MM.1S (cell line): ENCODE measurements at regions not wholly inside any gene's neighbourhood (a gene's known extent, or its start where the extent isn't known, plus 50 kb on each side); places are given as distances from the start of the nearest gene placed in this dataset.

Source experiments
- DNase-seq: peaks from one replicate; pipeline ENCODE4 v3.0.0-alpha.2; 2015
- H2AFZ ChIP-seq: fragments of 300-600 bp; sonication (generic); 2 replicates; pipeline ENCODE4 v1.6.0; 2016; ENCODE audit warnings: antibody characterized with exemption, low read length
- H3F3A ChIP-seq: fragments of 300-600 bp; sonication (generic); 2 replicates; pipeline ENCODE4 v1.6.1; 2016; ENCODE audit warnings: mild to moderate bottlenecking, antibody characterized with exemption, low read length, moderate library complexity, mixed read lengths; ENCODE audit not compliant: insufficient read depth
- H3K27ac ChIP-seq: fragments of 300-600 bp; sonication (generic); 2 replicates; pipeline ENCODE4 v1.5.1; 2016; ENCODE audit warnings: mild to moderate bottlenecking, low read length
- H3K27me3 ChIP-seq: fragments of 300-600 bp; sonication (generic); replicated peaks from 2 replicates; pipeline ENCODE4 v1.6.0; 2016; ENCODE audit warnings: low read length; ENCODE audit not compliant: insufficient read depth
- H3K36me3 ChIP-seq: fragments of 300-600 bp; sonication (generic); replicated peaks from 2 replicates; pipeline ENCODE4 v1.6.1; 2016; ENCODE audit warnings: mild to moderate bottlenecking, low read length, mixed read lengths; ENCODE audit not compliant: insufficient read depth
- H3K4me1 ChIP-seq: fragments of 300-600 bp; sonication (generic); 2 replicates; pipeline ENCODE4 v1.6.1; 2016; ENCODE audit warnings: low read length, mixed read lengths
- H3K4me2 ChIP-seq: fragments of 300-600 bp; sonication (generic); 2 replicates; pipeline ENCODE4 v1.6.0; 2016; ENCODE audit warnings: low read depth, low read length
- H3K4me3 ChIP-seq: fragments of 300-600 bp; sonication (generic); 2 replicates; pipeline ENCODE4 v1.5.1; 2016; ENCODE audit warnings: low read length, mixed read lengths
- H3K79me2 ChIP-seq: fragments of 300-600 bp; sonication (generic); 2 replicates; pipeline ENCODE4 v1.6.1; 2016; ENCODE audit warnings: mixed run types, low read length, mixed read lengths
- H3K9ac ChIP-seq: fragments of 300-600 bp; sonication (generic); 2 replicates; pipeline ENCODE4 v1.6.1; 2016; ENCODE audit warnings: low read length, mixed read lengths
- H3K9me2 ChIP-seq: fragments of 300-600 bp; sonication (generic); replicated peaks from 2 replicates; pipeline ENCODE4 v1.6.1; 2016; ENCODE audit warnings: mild to moderate bottlenecking, low read length, mixed read lengths; ENCODE audit not compliant: insufficient read depth
- H3K9me3 ChIP-seq: fragments of 300-600 bp; sonication (generic); replicated peaks from 2 replicates; pipeline ENCODE4 v1.6.1; 2016; ENCODE audit warnings: mild to moderate bottlenecking, low read length, mixed read lengths; ENCODE audit not compliant: insufficient read depth
- H4K20me1 ChIP-seq: fragments of 300-600 bp; sonication (generic); 2 replicates; pipeline ENCODE4 v1.6.1; 2016; ENCODE audit warnings: mild to moderate bottlenecking, low read length, moderate library complexity, mixed read lengths; ENCODE audit not compliant: insufficient read depth
- EZH2 ChIP-seq: fragments of 300-600 bp; sonication (generic); optimal IDR thresholded peaks from 2 replicates; pipeline ENCODE3; 2017; ENCODE audit warnings: low read depth, mild to moderate bottlenecking, antibody characterized with exemption, low read length, mixed read lengths
- EZH2phosphoT487 ChIP-seq: fragments of 300-600 bp; sonication (generic); IDR thresholded peaks from 2 replicates; pipeline ENCODE4 v1.6.1; 2018; ENCODE audit warnings: antibody characterized with exemption, low read length
- TF ChIP-seq, protein P1 (sequence below): fragments of 300-600 bp; sonication (generic); IDR thresholded peaks from 2 replicates; pipeline ENCODE4 v1.5.1; 2016; ENCODE audit warnings: antibody characterized with exemption, low read length, mixed read lengths

DNA sequence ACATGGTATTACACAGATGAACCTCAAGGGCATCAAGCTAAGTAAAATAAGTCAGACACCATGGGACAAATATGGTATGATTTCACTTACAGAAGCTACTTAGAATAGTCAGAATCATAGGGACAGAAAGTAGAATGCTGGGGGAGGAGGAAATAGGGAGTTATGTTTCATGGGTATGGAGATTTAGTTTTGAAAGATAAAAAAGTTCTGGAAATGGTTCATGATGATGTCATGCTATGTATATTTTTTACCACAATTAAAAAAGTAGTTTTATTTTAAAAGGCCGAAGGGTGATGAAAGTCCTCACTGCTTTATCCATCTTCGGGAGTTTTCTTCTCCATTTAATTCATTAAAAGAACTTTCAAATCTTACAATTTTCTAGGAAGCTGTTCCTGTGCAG lies 181.9 kb downstream of the CALCRL start:
- Histone ChIP-seq H3F3A (no peaks in the 10 kb centered on the region), H3K9ac (no peak overlapping the region)

GRCh38 chr2:187264612-187265011 lies 183.4 kb downstream of the CALCRL start:
- H2AFZ ChIP-seq: no peak overlapping the region
- no peaks in the 10 kb centered on the region for H3K9me3 ChIP-seq
- TF ChIP-seq EZH2phosphoT487 (no peak), EZH2 (no peak)
- TF ChIP-seq, protein P1, sequence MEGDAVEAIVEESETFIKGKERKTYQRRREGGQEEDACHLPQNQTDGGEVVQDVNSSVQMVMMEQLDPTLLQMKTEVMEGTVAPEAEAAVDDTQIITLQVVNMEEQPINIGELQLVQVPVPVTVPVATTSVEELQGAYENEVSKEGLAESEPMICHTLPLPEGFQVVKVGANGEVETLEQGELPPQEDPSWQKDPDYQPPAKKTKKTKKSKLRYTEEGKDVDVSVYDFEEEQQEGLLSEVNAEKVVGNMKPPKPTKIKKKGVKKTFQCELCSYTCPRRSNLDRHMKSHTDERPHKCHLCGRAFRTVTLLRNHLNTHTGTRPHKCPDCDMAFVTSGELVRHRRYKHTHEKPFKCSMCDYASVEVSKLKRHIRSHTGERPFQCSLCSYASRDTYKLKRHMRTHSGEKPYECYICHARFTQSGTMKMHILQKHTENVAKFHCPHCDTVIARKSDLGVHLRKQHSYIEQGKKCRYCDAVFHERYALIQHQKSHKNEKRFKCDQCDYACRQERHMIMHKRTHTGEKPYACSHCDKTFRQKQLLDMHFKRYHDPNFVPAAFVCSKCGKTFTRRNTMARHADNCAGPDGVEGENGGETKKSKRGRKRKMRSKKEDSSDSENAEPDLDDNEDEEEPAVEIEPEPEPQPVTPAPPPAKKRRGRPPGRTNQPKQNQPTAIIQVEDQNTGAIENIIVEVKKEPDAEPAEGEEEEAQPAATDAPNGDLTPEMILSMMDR: no peak
- H3K36me3 ChIP-seq: no peaks in the 10 kb centered on the region
- no peaks in the 10 kb centered on the region for H3K27me3 ChIP-seq
- no peak overlapping the region for H3K4me3 ChIP-seq
- H3K9ac ChIP-seq: no peak overlapping the region
- no peaks in the 10 kb centered on the region for H3K9me2 ChIP-seq
- no peaks in the 10 kb centered on the region for H3K79me2 ChIP-seq
- H3K4me1 ChIP-seq: no peaks in the 10 kb centered on the region
- H3K4me2 ChIP-seq: no peak overlapping the region
- no peaks in the 10 kb centered on the region for H4K20me1 ChIP-seq
- H3K27ac ChIP-seq: no peak overlapping the region
- DNase-seq: no peak
- H3F3A ChIP-seq: no peaks in the 10 kb centered on the region

More for the DNA sequence above, 181.9 kb downstream of the CALCRL start:
- TF ChIP-seq EZH2phosphoT487 (no peak), EZH2 (no peak)
- TF ChIP-seq, protein P1: no peak
- Histone ChIP-seq H3K4me3 (no peak overlapping the region), H4K20me1 (no peaks in the 10 kb centered on the region), H3K27ac (no peak overlapping the region), H3K4me2 (no peak overlapping the region), H3K4me1 (no peaks in the 10 kb centered on the region), H3K27me3 (no peaks in the 10 kb centered on the region), H3K9me3 (no peaks in the 10 kb centered on the region), H3K36me3 (no peaks in the 10 kb centered on the region), H2AFZ (no peak overlapping the region), H3K79me2 (no peaks in the 10 kb centered on the region), H3K9me2 (no peaks in the 10 kb centered on the region)
- no peak for DNase-seq

DNA sequence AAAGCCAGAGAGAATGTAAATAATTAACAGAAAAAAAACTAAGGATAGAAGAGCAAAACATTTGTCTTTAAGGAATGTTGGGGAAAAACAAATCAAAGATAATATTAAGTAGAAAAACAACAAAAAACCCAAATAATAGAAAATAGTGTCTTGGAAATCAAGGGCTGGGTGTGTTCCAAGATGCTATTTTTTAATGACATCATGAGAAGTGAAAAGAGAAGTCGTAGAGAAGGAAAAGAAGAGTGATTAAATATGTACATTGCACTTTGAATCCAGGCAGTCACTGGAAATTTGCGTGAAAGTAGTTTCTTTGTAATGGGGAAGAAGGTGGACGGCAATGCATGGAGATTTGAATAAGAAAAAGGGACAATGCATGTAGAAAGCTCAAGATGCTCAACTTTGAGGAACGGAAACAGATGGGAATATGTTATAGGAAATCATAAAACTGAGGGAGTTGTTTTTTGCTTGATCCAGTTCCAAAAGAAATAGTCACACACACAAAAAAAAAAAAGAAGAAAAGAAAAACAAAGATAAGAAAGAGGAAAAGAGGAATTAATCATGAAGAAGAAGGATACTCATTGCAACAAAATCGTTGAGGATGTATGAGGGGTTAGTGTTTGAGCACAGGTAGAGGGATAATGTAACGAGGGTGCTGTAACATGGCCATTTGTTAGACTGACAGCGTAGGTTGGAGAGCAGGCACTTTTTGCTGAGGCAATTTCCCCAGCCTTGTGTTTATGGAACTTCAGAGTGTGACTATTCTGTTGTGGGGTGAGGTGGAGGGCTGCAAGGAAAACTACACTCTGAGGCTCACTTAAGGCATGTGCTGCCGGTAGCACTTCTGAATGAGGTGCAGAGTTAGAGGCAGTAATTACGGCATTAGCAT lies 184.1 kb downstream of the CALCRL start:
- Histone ChIP-seq H3K79me2 (no peaks in the 10 kb centered on the region), H3K9me2 (no peaks in the 10 kb centered on the region), H2AFZ (no peak overlapping the region), H3K4me3 (no peak overlapping the region), H3K4me2 (no peak overlapping the region), H3K4me1 (no peaks in the 10 kb centered on the region), H3K9me3 (no peaks in the 10 kb centered on the region), H3K27me3 (no peaks in the 10 kb centered on the region), H3K9ac (no peak overlapping the region), H3F3A (no peaks in the 10 kb centered on the region), H3K27ac (no peak overlapping the region), H4K20me1 (no peaks in the 10 kb centered on the region), H3K36me3 (no peaks in the 10 kb centered on the region)
- no peak for DNase-seq
- TF ChIP-seq EZH2: no peak

DNA sequence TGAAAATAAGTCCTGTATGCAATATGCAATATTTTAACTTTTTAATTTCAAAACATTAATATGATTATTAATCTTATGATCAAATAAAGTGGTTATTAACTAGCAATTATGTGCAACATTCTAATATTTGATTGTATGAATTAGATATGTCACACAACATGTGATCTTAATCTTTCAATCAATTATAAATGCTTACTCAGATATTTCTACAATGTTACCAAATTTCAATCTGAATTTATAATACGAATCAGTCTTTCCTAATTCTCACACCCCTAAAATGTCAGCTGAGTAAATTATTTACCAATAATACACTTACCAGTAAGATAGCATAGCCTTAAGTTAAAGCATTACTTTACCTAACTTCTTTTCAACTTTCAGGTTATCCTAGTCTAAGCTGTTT lies 186.3 kb downstream of the CALCRL start:
- no peak for DNase-seq
- Histone ChIP-seq H2AFZ (no peak overlapping the region), H3K9me2 (no peaks in the 10 kb centered on the region), H3K27me3 (no peaks in the 10 kb centered on the region), H3K9ac (no peak overlapping the region), H3K4me1 (no peaks in the 10 kb centered on the region), H3K4me3 (no peak overlapping the region), H3K36me3 (no peaks in the 10 kb centered on the region), H3K79me2 (no peaks in the 10 kb centered on the region), H3F3A (no peaks in the 10 kb centered on the region), H3K9me3 (no peaks in the 10 kb centered on the region), H4K20me1 (no peaks in the 10 kb centered on the region), H3K4me2 (no peak overlapping the region), H3K27ac (no peak overlapping the region)
- TF ChIP-seq, protein P1: no peak
- no peak for TF ChIP-seq EZH2phosphoT487
- TF ChIP-seq EZH2: no peak
